H1 (cell line): ENCODE measurements at regions not wholly inside any gene's neighbourhood (a gene's known extent, or its start where the extent isn't known, plus 50 kb on each side); places are given as distances from the start of the nearest gene placed in this dataset.

ENCODE experiments used
- ATF3 ChIP-seq: IDR thresholded peaks from 2 replicates; pipeline ENCODE4 v1.6.1; 2011; ENCODE audit warnings: low read depth, mild to moderate bottlenecking, low read length; ENCODE audit not compliant: insufficient read depth
- CBX5 ChIP-seq: fragments of 300-800, 300-1000 bp; sonication (generic); IDR thresholded peaks from 2 replicates; pipeline ENCODE4 v1.7.1; 2016; ENCODE audit warnings: antibody characterized with exemption, low read length, low read depth
- CHD1 ChIP-seq: IDR thresholded peaks from 2 replicates; pipeline ENCODE4 v1.6.1; 2012; ENCODE audit warnings: low read depth, low read length, improper control_type of control experiment
- CREB1 ChIP-seq: IDR thresholded peaks from 2 replicates; pipeline ENCODE4 v1.6.1; 2012; ENCODE audit warnings: inconsistent platforms
- CTCF ChIP-seq, 3 experiments: IDR thresholded peaks; 1 replicate in 2 of 3; 2 replicates in 1 of 3; pipeline versions ENCODE4 v1.5.1 to v1.6.1; 2011; ENCODE audit warnings: low read length in 3 of 3, mild to moderate bottlenecking in 3 of 3, inconsistent platforms in 2 of 3, low read depth in 1 of 3, moderate library complexity in 1 of 3; ENCODE audit not compliant: insufficient read depth in 1 of 3; ENCODE audit errors: control extremely low read depth in 1 of 3
- EP300 ChIP-seq, 2 experiments: IDR thresholded peaks; 1 replicate in 1 of 2; 2 replicates in 1 of 2; pipeline ENCODE4 v1.6.1; 2011 to 2012; ENCODE audit warnings: low read depth in 2 of 2, low read length in 2 of 2, mild to moderate bottlenecking in 2 of 2, borderline replicate concordance in 1 of 2, inconsistent platforms in 1 of 2, moderate library complexity in 1 of 2
- EZH2 ChIP-seq: fragments of 200-600 bp; sonication (generic); IDR thresholded peaks from 2 replicates; pipeline ENCODE4 v1.7.1; 2012; ENCODE audit warnings: low read depth, mild to moderate bottlenecking, moderate library complexity, low read length, inconsistent platforms; ENCODE audit not compliant: severe bottlenecking
- GABPA ChIP-seq: IDR thresholded peaks from 2 replicates; pipeline ENCODE4 v1.6.1; 2011; ENCODE audit warnings: mild to moderate bottlenecking, low read length, moderate library complexity, borderline replicate concordance; ENCODE audit not compliant: insufficient read depth
- HDAC2 ChIP-seq, 2 experiments: fragments of 300-600 bp in 1 of 2; sonication (generic) in 1 of 2; IDR thresholded peaks; 2 replicates each; pipeline ENCODE4 v1.6.1; 2011 to 2012; ENCODE audit warnings: low read depth in 2 of 2, low read length in 2 of 2, mild to moderate bottlenecking in 2 of 2, moderate library complexity in 2 of 2, borderline replicate concordance in 1 of 2, inconsistent platforms in 1 of 2
- POLR2A ChIP-seq, 2 experiments: IDR thresholded peaks; 1 replicate in 1 of 2; 2 replicates in 1 of 2; pipeline ENCODE4 v1.6.1; 2011; ENCODE audit warnings: low read depth in 2 of 2, low read length in 2 of 2, mild to moderate bottlenecking in 2 of 2; ENCODE audit errors: control extremely low read depth in 1 of 2
- POLR2AphosphoS5 ChIP-seq: IDR thresholded peaks from 2 replicates; pipeline ENCODE4 v1.6.1; 2011; ENCODE audit warnings: low read depth, low read length
- RAD21 ChIP-seq, 2 experiments: IDR thresholded peaks in 1 of 2; conservative IDR thresholded peaks in 1 of 2; 2 replicates each; pipeline ENCODE4 v1.6.1; 2011; ENCODE audit warnings: low read depth in 2 of 2, low read length in 2 of 2, improper control_type of control experiment in 1 of 2, inconsistent platforms in 1 of 2, mild to moderate bottlenecking in 1 of 2, moderate library complexity in 1 of 2

DNA sequence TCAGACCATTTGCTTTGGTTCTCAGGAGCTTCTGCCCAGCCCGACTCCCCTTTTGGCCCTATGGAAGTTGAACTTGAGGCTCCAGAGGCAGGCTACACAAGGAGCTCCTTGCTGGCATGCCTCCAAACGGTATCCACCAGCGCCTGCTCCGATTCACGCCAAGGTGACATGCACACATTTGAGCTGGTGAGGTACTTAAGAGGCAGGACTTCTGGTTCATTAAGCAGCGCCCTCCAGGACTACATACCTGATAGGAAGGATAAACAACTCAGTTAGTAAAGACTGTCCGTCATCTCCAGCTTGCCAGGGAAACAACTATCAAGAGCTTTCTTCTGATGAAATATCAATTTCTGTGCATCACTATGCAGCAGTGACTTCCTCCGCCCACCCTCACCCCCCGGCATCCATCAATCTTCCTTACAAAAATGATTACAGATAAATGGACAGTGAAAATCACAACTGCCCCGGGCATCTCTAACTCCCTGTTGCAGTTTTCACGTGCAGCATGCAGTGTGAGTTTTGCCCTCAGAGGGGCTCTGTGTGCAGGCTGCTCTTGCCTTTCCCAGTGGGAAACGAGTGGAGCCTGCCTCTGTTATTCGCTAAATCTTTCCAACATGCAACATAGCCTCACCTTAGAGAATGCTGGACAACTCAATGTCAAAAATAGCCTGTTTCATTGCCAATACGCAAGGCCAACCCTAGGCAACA is 122.9 kb downstream of the ARRDC4 start:
- peak; percentile 26 to 43 (median 31); a peak in 3 of 4 replicates for TF ChIP-seq CTCF (IDR thresholded peaks at IDR 0.05; ENCODE audit: control extremely low read depth in 1 of 3, insufficient read depth in 1 of 3, low read depth in 1 of 3, low read length in 3 of 3)
- no peak for TF ChIP-seq POLR2A (IDR thresholded peaks at IDR 0.05; ENCODE audit: control extremely low read depth in 1 of 2, low read depth in 2 of 2, low read length in 2 of 2)
- TF ChIP-seq EZH2, result no peak
- no peak for TF ChIP-seq POLR2AphosphoS5
- TF ChIP-seq RAD21 (IDR thresholded peaks at IDR 0.05 in 1 of 2, conservative IDR thresholded peaks at IDR 0.05 in 1 of 2; ENCODE audit: low read depth in 2 of 2, low read length in 2 of 2), result peak in 1 of 2 experiments; percentile 11; a peak in 1 of 4 replicates
- TF ChIP-seq EP300 (IDR thresholded peaks at IDR 0.05; ENCODE audit: borderline replicate concordance in 1 of 2, low read depth in 2 of 2, low read length in 2 of 2), result no peak
- TF ChIP-seq GABPA, result no peak
- TF ChIP-seq CBX5, result no peak
- TF ChIP-seq CREB1, result no peak
- TF ChIP-seq ATF3, result no peak
- no peak for TF ChIP-seq CHD1
- TF ChIP-seq HDAC2 (IDR thresholded peaks at IDR 0.05; ENCODE audit: borderline replicate concordance in 1 of 2, low read depth in 2 of 2, low read length in 2 of 2), result no peak
